ENCODE measurements at regions not wholly inside any gene's neighbourhood (a gene's known extent, or its start where the extent isn't known, plus 50 kb on each side); places are given as distances from the start of the nearest gene placed in this dataset.

DNA sequence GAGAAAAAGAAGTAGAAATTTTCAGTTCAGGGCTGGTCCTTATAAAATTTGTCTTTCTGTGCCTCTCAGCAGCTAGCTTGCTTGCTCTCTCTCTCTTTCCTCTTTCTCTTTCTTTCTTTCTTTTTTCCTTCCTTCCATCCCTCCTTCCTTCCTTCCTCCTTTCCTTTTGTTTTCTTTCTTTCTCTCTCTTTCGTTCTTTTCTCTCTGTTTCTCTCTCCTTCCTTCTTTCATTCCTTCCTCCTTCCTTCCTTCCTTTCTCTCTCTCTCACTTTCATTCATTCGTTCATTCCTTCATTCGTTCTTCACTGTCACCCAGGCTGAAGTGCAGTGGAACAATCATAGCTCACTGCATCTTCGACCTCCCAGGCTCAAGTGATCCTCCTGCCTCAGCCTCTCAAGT is 69.3 kb upstream of the CPOX start:
- TF ChIP-seq, protein P1, sequence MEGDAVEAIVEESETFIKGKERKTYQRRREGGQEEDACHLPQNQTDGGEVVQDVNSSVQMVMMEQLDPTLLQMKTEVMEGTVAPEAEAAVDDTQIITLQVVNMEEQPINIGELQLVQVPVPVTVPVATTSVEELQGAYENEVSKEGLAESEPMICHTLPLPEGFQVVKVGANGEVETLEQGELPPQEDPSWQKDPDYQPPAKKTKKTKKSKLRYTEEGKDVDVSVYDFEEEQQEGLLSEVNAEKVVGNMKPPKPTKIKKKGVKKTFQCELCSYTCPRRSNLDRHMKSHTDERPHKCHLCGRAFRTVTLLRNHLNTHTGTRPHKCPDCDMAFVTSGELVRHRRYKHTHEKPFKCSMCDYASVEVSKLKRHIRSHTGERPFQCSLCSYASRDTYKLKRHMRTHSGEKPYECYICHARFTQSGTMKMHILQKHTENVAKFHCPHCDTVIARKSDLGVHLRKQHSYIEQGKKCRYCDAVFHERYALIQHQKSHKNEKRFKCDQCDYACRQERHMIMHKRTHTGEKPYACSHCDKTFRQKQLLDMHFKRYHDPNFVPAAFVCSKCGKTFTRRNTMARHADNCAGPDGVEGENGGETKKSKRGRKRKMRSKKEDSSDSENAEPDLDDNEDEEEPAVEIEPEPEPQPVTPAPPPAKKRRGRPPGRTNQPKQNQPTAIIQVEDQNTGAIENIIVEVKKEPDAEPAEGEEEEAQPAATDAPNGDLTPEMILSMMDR (IDR thresholded peaks at IDR 0.05) = no peak
- TF ChIP-seq POLR2A (IDR thresholded peaks at IDR 0.05) = no peak

Measured in adrenal gland (tissue), 5 donors.